CD4-positive, alpha-beta memory T cell (primary cell): ENCODE measurements at regions not wholly inside any gene's neighbourhood (a gene's known extent, or its start where the extent isn't known, plus 50 kb on each side); places are given as distances from the start of the nearest gene placed in this dataset.

Source experiments
- CTCF ChIA-PET: fragments of 350-600 bp; sonication (Branson Sonifier 250); formaldehyde crosslinking; loops from one replicate; lab custom pipeline; 2021; ENCODE audit warnings: inconsistent platforms; ENCODE audit not compliant: partially characterized antibody; lab: Charles Lee
- POLR2A ChIA-PET: fragments of 350-600 bp; sonication (Branson Sonifier 250); formaldehyde crosslinking; loops from one replicate; lab custom pipeline; 2021; ENCODE audit not compliant: partially characterized antibody; lab: Charles Lee
- DNase-seq, 5 donors: peaks; one replicate each; pipeline versions ENCODE4 v3.0.0 to v3.0.0-alpha.2; 2020 to 2022; ENCODE audit warnings: mixed read lengths in 1 of 5
- H3K27ac ChIP-seq: one replicate; pipeline ENCODE4 v1.7.0; 2013; ENCODE audit warnings: low read depth, low read length
- H3K27me3 ChIP-seq: 2 replicates; pipeline ENCODE4 v1.7.0; 2013; ENCODE audit warnings: mild to moderate bottlenecking, low read length, moderate library complexity; ENCODE audit not compliant: insufficient read depth
- H3K36me3 ChIP-seq: 2 replicates; pipeline ENCODE4 v1.7.0; 2013; ENCODE audit warnings: mild to moderate bottlenecking, low read length, moderate library complexity; ENCODE audit not compliant: insufficient read depth
- H3K4me1 ChIP-seq: 2 replicates; pipeline ENCODE4 v1.7.0; 2013; ENCODE audit warnings: mild to moderate bottlenecking, low read length, moderate library complexity; ENCODE audit not compliant: insufficient read depth
- H3K4me3 ChIP-seq, 2 donors: one replicate each; pipeline ENCODE4 v1.7.0; 2013; ENCODE audit warnings: low read length in 2 of 2, mild to moderate bottlenecking in 1 of 2
- H3K9me3 ChIP-seq, 2 donors: one replicate each; pipeline ENCODE4 v1.7.0; 2013; ENCODE audit warnings: low read length in 2 of 2, control low read depth in 1 of 2; ENCODE audit not compliant: control insufficient read depth in 1 of 2
- H3K27ac Mint-ChIP-seq, 7 donors: one replicate each; pipeline ENCODE4 v1.8.0; 2020 to 2021; ENCODE audit warnings: mixed read lengths in 7 of 7, mild to moderate bottlenecking in 6 of 7, inconsistent platforms in 3 of 7, moderate library complexity in 3 of 7
- H3K27me3 Mint-ChIP-seq, 2 donors: one replicate each; pipeline ENCODE4 v1.8.0; 2020 to 2021; ENCODE audit warnings: mixed read lengths in 2 of 2
- H3K36me3 Mint-ChIP-seq, 2 donors: one replicate each; pipeline ENCODE4 v1.8.0; 2020 to 2021; ENCODE audit warnings: mixed read lengths in 2 of 2, inconsistent platforms in 1 of 2, mild to moderate bottlenecking in 1 of 2
- H3K4me1 Mint-ChIP-seq, 4 donors: one replicate each; pipeline ENCODE4 v1.8.0; 2020 to 2021; ENCODE audit warnings: mixed read lengths in 4 of 4, mild to moderate bottlenecking in 1 of 4
- H3K4me3 Mint-ChIP-seq, 8 donors: one replicate each; pipeline ENCODE4 v1.8.0; 2020 to 2021; ENCODE audit warnings: mixed read lengths in 8 of 8, mild to moderate bottlenecking in 7 of 8, moderate library complexity in 6 of 8, inconsistent platforms in 3 of 8
- H3K9me3 Mint-ChIP-seq, 8 donors: one replicate each; pipeline ENCODE4 v1.8.0; 2020 to 2021; ENCODE audit warnings: mixed read lengths in 8 of 8, mild to moderate bottlenecking in 5 of 8, inconsistent platforms in 3 of 8, moderate library complexity in 1 of 8
- intact Hi-C: fragments of 100-400 bp; cut with micrococcal nuclease; formaldehyde crosslinking; loops from one replicate; pipeline ENCODE4 v1.15.1; 2023

DNA sequence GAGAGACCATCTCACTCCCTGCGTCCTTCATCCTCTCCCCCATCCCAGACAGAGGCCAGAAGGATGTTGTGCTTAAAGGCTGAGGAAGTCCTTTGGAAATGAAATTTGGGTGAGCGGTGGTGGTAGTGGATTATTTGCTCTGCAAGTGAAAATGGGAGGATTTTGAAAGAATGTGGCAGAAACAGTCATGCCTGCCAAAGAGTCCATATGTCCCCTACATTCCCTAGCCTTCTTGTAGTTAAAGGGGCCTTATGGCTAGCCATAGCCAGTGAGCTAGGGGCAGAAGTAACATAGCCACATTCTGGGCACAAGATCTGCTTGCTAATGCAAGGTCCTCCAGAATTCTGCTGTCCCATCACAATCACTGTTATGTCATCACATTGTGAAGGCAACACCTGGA lies 360.2 kb upstream of the TSHZ3 start:
- H3K9me3 Mint-ChIP-seq, result peaks cover 0 to 4% (median 0%) of the 10 kb centered on the region in 8 donors
- H3K27me3 ChIP-seq, result no peaks in the 10 kb centered on the region
- no peaks in the 10 kb centered on the region for H3K4me1 ChIP-seq
- no peaks in the 10 kb centered on the region for H3K4me1 Mint-ChIP-seq
- no peaks in the 10 kb centered on the region for H3K36me3 ChIP-seq
- peaks cover 0 to 5% of the 10 kb centered on the region in 2 donors for H3K9me3 ChIP-seq
- H3K27ac ChIP-seq, result no peak overlapping the region
- no peak for DNase-seq
- H3K27me3 Mint-ChIP-seq, result peaks cover 0 to 3% of the 10 kb centered on the region in 2 donors
- H3K4me3 Mint-ChIP-seq, result no peak overlapping the region
- ChIA-PET CTCF (no interaction called here), POLR2A (no interaction called here)
- intact Hi-C loops, result no loop called here
- no peak overlapping the region for H3K27ac Mint-ChIP-seq
- no peak overlapping the region for H3K4me3 ChIP-seq
- no peaks in the 10 kb centered on the region for H3K36me3 Mint-ChIP-seq

DNA sequence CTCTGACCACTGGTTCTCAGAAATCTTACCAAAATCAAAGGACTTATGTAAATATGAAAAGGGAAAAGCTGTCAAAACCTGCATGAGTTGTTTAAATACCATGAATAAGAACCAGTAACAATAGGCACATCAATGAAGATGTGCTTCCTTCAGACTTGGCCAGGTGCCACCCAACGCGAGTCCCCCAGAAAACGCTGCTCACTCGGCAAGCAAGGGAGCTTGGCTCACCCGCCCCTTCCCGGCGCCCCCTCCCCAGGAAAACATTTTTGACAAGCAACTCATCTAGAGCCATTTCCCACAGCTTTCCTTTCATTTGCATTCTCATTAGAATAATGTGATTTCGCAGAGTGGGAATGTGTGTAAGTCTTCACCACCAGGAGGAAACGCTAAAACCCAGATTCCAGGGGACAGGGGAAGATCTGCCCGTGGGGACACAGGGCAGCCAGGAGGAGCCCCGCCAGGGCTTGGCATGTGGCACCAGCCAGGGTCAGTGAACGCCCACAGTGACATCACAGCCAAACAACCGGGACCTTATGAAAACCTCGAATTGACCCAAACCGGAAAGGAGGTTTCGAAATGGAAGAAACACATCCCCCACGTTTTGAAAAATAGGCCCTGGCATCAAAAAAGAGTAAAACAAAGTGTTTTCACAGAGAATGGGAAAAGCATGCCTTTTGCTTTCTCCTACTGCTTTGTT lies 366.2 kb upstream of the TSHZ3 start:
- DNase-seq, result no peak
- no peak overlapping the region for H3K4me3 Mint-ChIP-seq
- ChIA-PET CTCF (no interaction called here), POLR2A (no interaction called here)
- Histone ChIP-seq H3K4me1 (no peaks in the 10 kb centered on the region), H3K36me3 (no peaks in the 10 kb centered on the region), H3K27ac (no peak overlapping the region), H3K4me3 (no peak overlapping the region), H3K9me3 (peaks cover 0 to 5% of the 10 kb centered on the region in 2 donors), H3K27me3 (no peaks in the 10 kb centered on the region)
- no peaks in the 10 kb centered on the region for H3K36me3 Mint-ChIP-seq
- intact Hi-C loops, result no loop called here
- H3K9me3 Mint-ChIP-seq, result peaks cover 0 to 2% (median 0%) of the 10 kb centered on the region in 8 donors
- H3K27ac Mint-ChIP-seq, result no peak overlapping the region
- H3K27me3 Mint-ChIP-seq, result no peaks in the 10 kb centered on the region
- no peaks in the 10 kb centered on the region for H3K4me1 Mint-ChIP-seq

- Histone ChIP-seq H3K27me3 (no peaks in the 10 kb centered on the region), H3K9me3 (peaks cover 0 to 5% of the 10 kb centered on the region in 2 donors), H3K36me3 (no peaks in the 10 kb centered on the region), H3K4me3 (no peak overlapping the region), H3K4me1 (no peaks in the 10 kb centered on the region), H3K27ac (no peak overlapping the region)
- Mint-ChIP-seq H3K27ac (peak overlapping the region in 1 of 7 donors; percentile 29), H3K36me3 (no peaks in the 10 kb centered on the region), H3K27me3 (no peaks in the 10 kb centered on the region), H3K4me1 (no peaks in the 10 kb centered on the region), H3K4me3 (no peak overlapping the region), H3K9me3 (no peaks in the 10 kb centered on the region)
- intact Hi-C loops, result no loop called here
- CTCF ChIA-PET, result no interaction called here
- POLR2A ChIA-PET, result no interaction called here
- DNase-seq, result no peak
Measured at GRCh38 chr19:31716826-31717225, 367.6 kb upstream of the TSHZ3 start.

DNA sequence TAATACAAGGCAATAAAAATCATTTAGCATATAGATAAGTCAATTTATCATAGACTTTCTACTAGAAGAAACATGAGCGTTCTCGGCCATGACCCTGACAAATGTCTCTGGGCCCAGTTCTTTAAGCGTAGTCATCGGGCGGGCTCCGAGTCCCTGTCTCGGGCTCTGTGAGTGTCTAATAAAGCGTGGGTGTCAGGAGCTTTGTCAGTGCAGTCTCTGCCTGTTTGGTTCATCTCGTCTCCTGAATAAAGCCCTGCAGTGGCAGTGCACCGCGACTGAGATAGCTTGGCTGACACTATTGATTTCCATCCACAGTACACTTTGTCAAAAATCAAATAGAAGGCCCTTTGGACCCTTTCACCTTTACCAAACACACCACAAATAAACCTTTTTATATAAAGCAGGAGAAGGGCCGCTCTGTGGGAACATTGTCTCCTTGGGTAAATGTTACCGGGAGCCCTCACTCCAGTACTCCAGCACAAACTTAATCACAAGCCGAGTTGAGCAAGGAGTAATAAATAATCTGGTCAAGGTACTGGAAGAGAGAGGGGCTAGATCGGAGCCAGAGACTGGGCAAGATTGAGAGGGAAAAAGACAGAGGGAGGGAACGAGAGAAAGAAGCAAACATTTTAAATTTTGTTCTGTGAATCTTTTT lies 368.2 kb upstream of the TSHZ3 start:
- Histone ChIP-seq H3K4me1 (no peaks in the 10 kb centered on the region), H3K36me3 (no peaks in the 10 kb centered on the region), H3K27me3 (no peaks in the 10 kb centered on the region), H3K27ac (no peak overlapping the region), H3K9me3 (peaks cover 0 to 5% of the 10 kb centered on the region in 2 donors), H3K4me3 (no peak overlapping the region)
- intact Hi-C loops, result no loop called here
- Mint-ChIP-seq H3K9me3 (peaks cover 0 to 2% (median 0%) of the 10 kb centered on the region in 8 donors), H3K36me3 (no peaks in the 10 kb centered on the region), H3K4me1 (no peaks in the 10 kb centered on the region), H3K27ac (no peak overlapping the region), H3K4me3 (no peak overlapping the region), H3K27me3 (no peaks in the 10 kb centered on the region)
- ChIA-PET POLR2A (no interaction called here), CTCF (no interaction called here)
- no peak for DNase-seq

GRCh38 chr19:31718032-31718431 lies 368.8 kb upstream of the TSHZ3 start:
- ChIA-PET POLR2A (no interaction called here), CTCF (no interaction called here)
- Mint-ChIP-seq H3K4me3 (no peak overlapping the region), H3K36me3 (no peaks in the 10 kb centered on the region), H3K9me3 (peaks cover 0 to 3% (median 0%) of the 10 kb centered on the region in 8 donors), H3K27ac (no peak overlapping the region), H3K4me1 (no peaks in the 10 kb centered on the region), H3K27me3 (no peaks in the 10 kb centered on the region)
- H3K4me3 ChIP-seq, result no peak overlapping the region
- no peaks in the 10 kb centered on the region for H3K4me1 ChIP-seq
- no peak overlapping the region for H3K27ac ChIP-seq
- DNase-seq, result no peak
- intact Hi-C loops, result no loop called here
- peaks cover 0 to 5% of the 10 kb centered on the region in 2 donors for H3K9me3 ChIP-seq
- no peaks in the 10 kb centered on the region for H3K27me3 ChIP-seq
- H3K36me3 ChIP-seq, result no peaks in the 10 kb centered on the region

- H3K27ac Mint-ChIP-seq, result no peak overlapping the region
- Histone ChIP-seq H3K4me1 (no peaks in the 10 kb centered on the region), H3K4me3 (no peak overlapping the region), H3K9me3 (no peaks in the 10 kb centered on the region), H3K27me3 (no peaks in the 10 kb centered on the region), H3K27ac (no peak overlapping the region), H3K36me3 (no peaks in the 10 kb centered on the region)
- H3K9me3 Mint-ChIP-seq, result peaks cover 0 to 3% (median 0%) of the 10 kb centered on the region in 8 donors
- H3K36me3 Mint-ChIP-seq, result no peaks in the 10 kb centered on the region
- intact Hi-C loops, result no loop called here
- H3K27me3 Mint-ChIP-seq, result no peaks in the 10 kb centered on the region
- no peak overlapping the region for H3K4me3 Mint-ChIP-seq
- ChIA-PET CTCF (no interaction called here), POLR2A (no interaction called here)
- no peak for DNase-seq
- H3K4me1 Mint-ChIP-seq, result no peaks in the 10 kb centered on the region
Measured at GRCh38 chr19:31718898-31719297, 369.7 kb upstream of the TSHZ3 start.

GRCh38 chr19:31723101-31723500 lies 373.9 kb upstream of the TSHZ3 start:
- DNase-seq, result no peak
- no peaks in the 10 kb centered on the region for H3K9me3 ChIP-seq
- ChIA-PET CTCF (no interaction called here), POLR2A (no interaction called here)
- H3K9me3 Mint-ChIP-seq, result peaks cover 0 to 3% (median 0%) of the 10 kb centered on the region in 8 donors
- no peaks in the 10 kb centered on the region for H3K27me3 Mint-ChIP-seq
- H3K4me1 ChIP-seq, result no peaks in the 10 kb centered on the region
- no peak overlapping the region for H3K4me3 ChIP-seq
- intact Hi-C loops, result no loop called here
- no peaks in the 10 kb centered on the region for H3K27me3 ChIP-seq
- no peaks in the 10 kb centered on the region for H3K36me3 ChIP-seq
- no peak overlapping the region for H3K27ac ChIP-seq
- no peaks in the 10 kb centered on the region for H3K36me3 Mint-ChIP-seq
- no peak overlapping the region for H3K4me3 Mint-ChIP-seq
- no peak overlapping the region for H3K27ac Mint-ChIP-seq
- no peaks in the 10 kb centered on the region for H3K4me1 Mint-ChIP-seq
